NB4 (cell line): ENCODE measurements at regions not wholly inside any gene's neighbourhood (a gene's known extent, or its start where the extent isn't known, plus 50 kb on each side); places are given as distances from the start of the nearest gene placed in this dataset.

Source experiments
- DNase-seq: peaks from one replicate; pipeline ENCODE4 v3.0.0; 2010; ENCODE audit warnings: low read depth
- H3K4me3 ChIP-seq: one replicate; pipeline ENCODE4 v1.5.1; 2011; ENCODE audit warnings: mild to moderate bottlenecking, low read depth, low read length, moderate library complexity
- MYC ChIP-seq: IDR thresholded peaks from 2 replicates; pipeline ENCODE4 v1.6.1; 2011; ENCODE audit warnings: low read depth, low read length
- POLR2A ChIP-seq: IDR thresholded peaks from 2 replicates; pipeline ENCODE4 v1.6.1; 2011; ENCODE audit warnings: mild to moderate bottlenecking; ENCODE audit not compliant: insufficient read length; ENCODE audit errors: extremely low read depth
- TF ChIP-seq, protein P1 (sequence below): IDR thresholded peaks from one replicate; pipeline ENCODE4 v1.5.1; 2012; ENCODE audit warnings: low read depth, low read length
- TF ChIP-seq, protein P2 (sequence below): IDR thresholded peaks from 2 replicates; pipeline ENCODE4 v1.6.1; 2011; ENCODE audit warnings: low read depth, low read length

DNA sequence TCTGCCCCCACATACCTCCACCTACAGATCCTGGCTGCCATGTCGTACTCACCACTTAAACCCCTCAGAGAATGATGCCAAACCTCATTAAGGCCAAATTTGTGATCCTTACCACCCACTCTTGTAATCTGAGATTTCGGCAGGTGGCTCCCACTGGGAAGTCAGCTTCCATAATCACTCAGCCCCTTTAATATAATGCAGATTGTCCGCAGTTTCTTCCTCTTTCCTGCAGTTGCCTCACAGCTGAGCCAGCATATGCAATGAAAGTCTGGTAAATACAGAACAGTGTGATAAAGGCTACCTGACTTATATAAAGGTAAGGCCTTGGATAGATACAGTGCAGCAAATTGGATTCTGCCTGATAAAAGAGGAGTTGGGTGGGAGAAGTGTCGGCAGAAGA, 515.2 kb upstream of the TENM4 start:
- no peak overlapping the region for H3K4me3 ChIP-seq
- DNase-seq, result no peak
- TF ChIP-seq, protein P1, sequence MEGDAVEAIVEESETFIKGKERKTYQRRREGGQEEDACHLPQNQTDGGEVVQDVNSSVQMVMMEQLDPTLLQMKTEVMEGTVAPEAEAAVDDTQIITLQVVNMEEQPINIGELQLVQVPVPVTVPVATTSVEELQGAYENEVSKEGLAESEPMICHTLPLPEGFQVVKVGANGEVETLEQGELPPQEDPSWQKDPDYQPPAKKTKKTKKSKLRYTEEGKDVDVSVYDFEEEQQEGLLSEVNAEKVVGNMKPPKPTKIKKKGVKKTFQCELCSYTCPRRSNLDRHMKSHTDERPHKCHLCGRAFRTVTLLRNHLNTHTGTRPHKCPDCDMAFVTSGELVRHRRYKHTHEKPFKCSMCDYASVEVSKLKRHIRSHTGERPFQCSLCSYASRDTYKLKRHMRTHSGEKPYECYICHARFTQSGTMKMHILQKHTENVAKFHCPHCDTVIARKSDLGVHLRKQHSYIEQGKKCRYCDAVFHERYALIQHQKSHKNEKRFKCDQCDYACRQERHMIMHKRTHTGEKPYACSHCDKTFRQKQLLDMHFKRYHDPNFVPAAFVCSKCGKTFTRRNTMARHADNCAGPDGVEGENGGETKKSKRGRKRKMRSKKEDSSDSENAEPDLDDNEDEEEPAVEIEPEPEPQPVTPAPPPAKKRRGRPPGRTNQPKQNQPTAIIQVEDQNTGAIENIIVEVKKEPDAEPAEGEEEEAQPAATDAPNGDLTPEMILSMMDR, result no peak
- TF ChIP-seq POLR2A, result no peak
- TF ChIP-seq, protein P2, sequence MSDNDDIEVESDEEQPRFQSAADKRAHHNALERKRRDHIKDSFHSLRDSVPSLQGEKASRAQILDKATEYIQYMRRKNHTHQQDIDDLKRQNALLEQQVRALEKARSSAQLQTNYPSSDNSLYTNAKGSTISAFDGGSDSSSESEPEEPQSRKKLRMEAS, result no peak
- TF ChIP-seq MYC, result no peak

DNA sequence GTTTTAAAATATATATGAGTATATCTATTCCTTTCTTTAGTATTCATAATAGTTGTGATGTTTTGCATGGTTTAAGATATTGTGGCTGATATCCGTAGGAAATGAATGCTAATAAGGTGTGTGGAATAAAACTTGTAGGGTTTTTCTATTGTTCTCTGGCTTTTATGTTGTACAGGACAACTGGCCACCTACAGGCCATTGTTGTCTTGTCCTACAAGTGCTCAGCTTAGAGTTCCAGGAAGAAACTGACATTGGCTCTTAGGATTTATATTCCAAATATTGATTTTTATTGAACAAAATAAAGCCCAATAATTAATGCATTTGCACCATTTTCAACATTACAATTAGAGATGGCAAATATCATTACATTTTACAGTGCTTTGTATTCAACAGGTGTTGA, 512.8 kb upstream of the TENM4 start:
- no peak for DNase-seq
- TF ChIP-seq, protein P2, result no peak
- no peak for TF ChIP-seq POLR2A
- no peak for TF ChIP-seq MYC
- TF ChIP-seq, protein P1, result no peak

DNA sequence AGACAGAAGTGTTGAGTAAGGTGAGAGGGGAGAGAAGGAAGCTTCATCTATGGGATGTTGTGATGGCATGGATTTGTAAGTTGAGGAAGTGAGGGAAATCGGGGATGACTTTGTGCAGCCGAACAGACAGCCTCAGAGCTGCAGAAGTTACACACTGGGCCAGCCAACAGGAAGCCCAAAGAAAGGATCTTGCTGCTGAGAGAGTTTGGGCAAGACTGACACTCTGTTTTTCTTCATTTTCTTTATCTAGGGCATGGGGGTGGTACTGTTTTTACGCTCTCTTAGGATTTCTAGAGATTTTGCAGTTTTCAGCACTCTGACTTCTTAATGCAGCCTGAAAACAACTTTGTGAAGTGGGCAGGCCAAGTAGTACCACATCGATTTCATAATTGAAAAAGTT, 509.9 kb upstream of the TENM4 start:
- no peak overlapping the region for H3K4me3 ChIP-seq
- TF ChIP-seq, protein P2, result no peak
- no peak for TF ChIP-seq POLR2A
- no peak for TF ChIP-seq MYC
- TF ChIP-seq, protein P1, result no peak
- no peak for DNase-seq

More for the DNA sequence above, 512.8 kb upstream of the TENM4 start:
- H3K4me3 ChIP-seq, result no peak overlapping the region

DNA sequence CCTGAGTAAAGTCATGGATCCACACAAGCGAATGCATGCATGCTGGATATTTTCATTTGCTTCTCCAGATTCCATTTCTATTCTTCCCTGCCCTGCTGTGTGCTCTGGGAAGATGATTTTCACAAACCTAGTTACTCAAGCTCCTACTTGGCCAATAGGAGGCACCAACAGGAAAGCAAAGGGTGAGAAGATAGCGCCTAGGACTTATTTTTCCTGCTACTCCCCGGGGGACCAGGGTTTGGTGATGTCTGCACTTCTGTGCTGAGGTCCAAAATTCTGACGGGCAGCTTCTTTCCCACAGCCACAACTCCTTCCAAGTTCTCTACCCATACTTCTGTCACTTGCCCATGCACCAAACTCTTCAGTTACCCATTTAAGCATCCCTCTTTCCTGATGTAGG, 509.3 kb upstream of the TENM4 start:
- DNase-seq, result no peak
- TF ChIP-seq POLR2A (no peak), MYC (no peak)
- TF ChIP-seq, protein P1, result no peak
- TF ChIP-seq, protein P2, result no peak
- no peak overlapping the region for H3K4me3 ChIP-seq

DNA sequence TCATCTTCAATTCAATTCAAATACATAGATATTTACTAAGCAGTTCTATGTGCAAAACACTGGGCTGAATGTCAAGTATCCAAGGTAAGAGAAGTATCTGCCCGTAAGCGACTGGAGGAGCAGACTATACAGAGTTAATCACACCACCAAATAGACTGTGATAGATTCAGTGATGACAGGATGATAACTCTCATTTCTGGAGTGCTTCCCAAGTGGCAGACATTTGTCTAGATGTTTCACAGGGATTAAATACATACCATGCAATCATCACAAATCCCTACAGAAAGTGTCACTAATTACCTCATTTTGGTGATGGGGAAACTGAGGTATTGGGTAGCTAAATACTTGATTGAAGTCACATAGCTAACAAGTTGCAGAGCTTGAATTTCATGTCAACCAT, 508.7 kb upstream of the TENM4 start:
- no peak for DNase-seq
- no peak overlapping the region for H3K4me3 ChIP-seq
- TF ChIP-seq, protein P2, result no peak
- TF ChIP-seq POLR2A, result no peak
- TF ChIP-seq, protein P1, result no peak
- no peak for TF ChIP-seq MYC

DNA sequence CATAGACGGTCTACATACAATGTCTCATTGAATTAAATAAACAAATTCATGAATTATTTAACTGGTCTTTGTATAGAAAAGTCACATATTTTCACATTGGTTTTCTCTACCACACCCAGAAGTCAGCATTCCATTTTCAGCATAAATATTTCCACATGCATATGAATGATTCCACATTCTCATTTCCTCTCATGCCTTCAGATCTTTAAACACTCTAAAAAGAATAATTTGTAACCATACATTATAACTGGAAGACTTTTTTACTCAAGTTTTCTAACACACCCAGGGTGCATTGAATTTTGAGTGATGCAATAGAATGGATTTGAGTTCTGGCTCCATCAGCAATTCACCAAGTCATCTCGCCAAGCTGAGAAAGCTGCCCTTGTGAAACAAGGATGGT, 501.8 kb upstream of the TENM4 start:
- TF ChIP-seq, protein P1, result no peak
- TF ChIP-seq MYC (no peak), POLR2A (no peak)
- TF ChIP-seq, protein P2, result no peak
- no peak overlapping the region for H3K4me3 ChIP-seq
- no peak for DNase-seq
